Activated CD8-positive, alpha-beta T cell treated with anti-CD3 and anti-CD28 coated beads for 36 hours (primary cell): ENCODE measurements at regions not wholly inside any gene's neighbourhood (a gene's known extent, or its start where the extent isn't known, plus 50 kb on each side); places are given as distances from the start of the nearest gene placed in this dataset.

Experiments
- ATAC-seq: fragments of 200-7000 bp; cut with Tn5 transposase; one replicate; pipeline ENCODE4 v1.10.0; 2021; ENCODE audit warnings: mild to moderate bottlenecking, moderate library complexity
- CTCF ChIA-PET: fragments of 350-600 bp; sonication (Branson Sonifier 250); formaldehyde crosslinking; loops from one replicate; lab custom pipeline; 2021; ENCODE audit warnings: antibody characterized with exemption; lab: Charles Lee
- POLR2A ChIA-PET: fragments of 350-600 bp; sonication (Branson Sonifier 250); formaldehyde crosslinking; loops from one replicate; lab custom pipeline; 2021; ENCODE audit warnings: antibody characterized with exemption; lab: Charles Lee
- DNase-seq: peaks from one replicate; pipeline ENCODE4 v3.0.0-alpha.2; 2020
- H3K27ac Mint-ChIP-seq: one replicate; pipeline ENCODE4 v1.8.0; 2021; ENCODE audit warnings: mild to moderate bottlenecking, mixed read lengths
- H3K27me3 Mint-ChIP-seq: one replicate; pipeline ENCODE4 v1.8.0; 2021; ENCODE audit warnings: mixed read lengths
- H3K36me3 Mint-ChIP-seq: one replicate; pipeline ENCODE4 v1.8.0; 2021; ENCODE audit warnings: low read depth, mixed read lengths
- H3K4me1 Mint-ChIP-seq: one replicate; pipeline ENCODE4 v1.8.0; 2021; ENCODE audit warnings: low read depth, mixed read lengths
- H3K4me3 Mint-ChIP-seq: one replicate; pipeline ENCODE4 v1.8.0; 2021; ENCODE audit warnings: mild to moderate bottlenecking, moderate library complexity, mixed read lengths
- H3K9me3 Mint-ChIP-seq: one replicate; pipeline ENCODE4 v1.8.0; 2021; ENCODE audit warnings: mixed read lengths
- intact Hi-C: fragments of 100-400 bp; cut with micrococcal nuclease; formaldehyde crosslinking; loops from one replicate; pipeline ENCODE4 v1.10.0; 2022
- TF ChIP-seq, protein P1 (sequence below): fragments of 200-600 bp; IDR thresholded peaks from one replicate; pipeline ENCODE4 v1.8.0; 2022; ENCODE audit warnings: antibody characterized with exemption, mild to moderate bottlenecking

DNA sequence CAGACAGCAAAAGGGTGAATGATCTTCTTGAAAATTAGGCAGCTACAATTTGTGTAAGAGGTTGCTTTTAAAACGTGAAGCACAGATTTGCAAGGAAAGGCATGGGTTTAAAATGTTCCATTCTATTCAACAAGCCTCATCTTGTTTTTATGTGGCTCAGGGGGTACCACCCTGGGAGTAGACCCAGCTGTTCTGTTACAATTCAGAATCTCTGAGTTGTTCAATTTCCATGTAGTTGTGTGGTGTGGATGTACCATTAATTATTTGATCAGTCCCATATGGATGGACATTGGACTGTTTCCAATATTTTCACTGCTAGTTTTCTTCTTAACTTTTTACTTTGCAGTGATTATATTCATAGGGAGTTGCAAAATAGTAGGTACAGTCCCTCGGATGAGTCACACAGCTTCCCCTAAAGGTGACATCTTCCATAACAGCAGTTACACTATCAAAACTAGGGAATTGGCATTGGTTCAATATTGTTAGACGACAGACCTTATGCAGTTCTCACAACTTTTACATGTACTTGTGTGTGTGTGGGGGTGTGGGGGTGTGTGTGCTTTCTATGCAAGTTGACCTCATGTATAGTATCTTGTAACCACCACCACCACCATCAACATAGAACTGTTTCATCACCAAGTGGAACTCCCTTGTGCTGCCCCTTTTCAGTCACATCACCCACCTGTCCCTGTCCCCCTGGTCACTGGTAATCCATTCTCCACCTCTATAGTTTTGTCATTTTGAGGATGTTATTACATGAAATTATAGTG, 59.0 kb upstream of the CAPRIN2 start:
- ChIA-PET CTCF (interaction anchor here (1.0 to 1.5 kb wide), 3 partner anchors 10 to 34 kb away, joined by 3 to 4 read pairs (median 3); no protein-coding TSS in a partner anchor), POLR2A (interaction anchor here (0.6 kb wide), 1 partner anchor 502 kb away, joined by 3 read pairs; no protein-coding TSS in a partner anchor)
- H3K36me3 Mint-ChIP-seq = no peaks in the 10 kb centered on the region

DNA sequence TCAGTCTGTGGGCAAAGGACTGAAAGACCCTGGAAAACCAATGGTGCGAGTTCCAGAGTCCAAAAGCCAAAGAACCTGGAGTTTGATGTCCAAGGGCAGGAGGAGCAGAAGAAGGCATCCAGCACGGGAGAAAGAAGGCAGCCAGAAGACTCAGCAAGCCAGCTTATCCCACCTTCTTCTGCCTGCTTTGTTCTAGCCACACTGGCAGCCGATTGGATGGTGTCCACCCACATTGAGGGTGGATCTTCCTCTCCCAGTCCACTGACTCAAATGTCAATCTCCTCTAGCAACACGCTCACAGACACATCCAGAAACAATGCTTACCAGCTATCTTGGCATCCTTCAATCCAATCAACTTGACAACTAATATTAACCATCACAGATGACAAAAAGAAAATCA, 57.2 kb upstream of the CAPRIN2 start:
- TF ChIP-seq, protein P1, sequence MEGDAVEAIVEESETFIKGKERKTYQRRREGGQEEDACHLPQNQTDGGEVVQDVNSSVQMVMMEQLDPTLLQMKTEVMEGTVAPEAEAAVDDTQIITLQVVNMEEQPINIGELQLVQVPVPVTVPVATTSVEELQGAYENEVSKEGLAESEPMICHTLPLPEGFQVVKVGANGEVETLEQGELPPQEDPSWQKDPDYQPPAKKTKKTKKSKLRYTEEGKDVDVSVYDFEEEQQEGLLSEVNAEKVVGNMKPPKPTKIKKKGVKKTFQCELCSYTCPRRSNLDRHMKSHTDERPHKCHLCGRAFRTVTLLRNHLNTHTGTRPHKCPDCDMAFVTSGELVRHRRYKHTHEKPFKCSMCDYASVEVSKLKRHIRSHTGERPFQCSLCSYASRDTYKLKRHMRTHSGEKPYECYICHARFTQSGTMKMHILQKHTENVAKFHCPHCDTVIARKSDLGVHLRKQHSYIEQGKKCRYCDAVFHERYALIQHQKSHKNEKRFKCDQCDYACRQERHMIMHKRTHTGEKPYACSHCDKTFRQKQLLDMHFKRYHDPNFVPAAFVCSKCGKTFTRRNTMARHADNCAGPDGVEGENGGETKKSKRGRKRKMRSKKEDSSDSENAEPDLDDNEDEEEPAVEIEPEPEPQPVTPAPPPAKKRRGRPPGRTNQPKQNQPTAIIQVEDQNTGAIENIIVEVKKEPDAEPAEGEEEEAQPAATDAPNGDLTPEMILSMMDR = no peak
- CTCF ChIA-PET = interaction anchor here (1.0 kb wide), 1 partner anchor 175 kb away, joined by 3 read pairs; no protein-coding TSS in a partner anchor
- H3K27ac Mint-ChIP-seq = no peak overlapping the region
- POLR2A ChIA-PET = no interaction called here
- no peak for ATAC-seq
- intact Hi-C loops = no loop called here
- H3K4me1 Mint-ChIP-seq = no peaks in the 10 kb centered on the region
- DNase-seq = no peak
- no peak overlapping the region for H3K4me3 Mint-ChIP-seq
- no peaks in the 10 kb centered on the region for H3K9me3 Mint-ChIP-seq
- H3K27me3 Mint-ChIP-seq = peaks cover 34% of the 10 kb centered on the region
- H3K36me3 Mint-ChIP-seq = no peaks in the 10 kb centered on the region

More for the DNA sequence above, 59.0 kb upstream of the CAPRIN2 start:
- no peaks in the 10 kb centered on the region for H3K4me1 Mint-ChIP-seq
- intact Hi-C loops = no loop called here
- H3K27me3 Mint-ChIP-seq = peaks cover 41% of the 10 kb centered on the region
- no peak overlapping the region for H3K27ac Mint-ChIP-seq
- DNase-seq (peak; percentile 14), ATAC-seq (peak; percentile 64)
- TF ChIP-seq, protein P1 = no peak
- H3K4me3 Mint-ChIP-seq = no peak overlapping the region
- H3K9me3 Mint-ChIP-seq = no peaks in the 10 kb centered on the region

- no peak overlapping the region for H3K4me3 Mint-ChIP-seq
- no peak for DNase-seq
- POLR2A ChIA-PET = no interaction called here
- intact Hi-C loops = no loop called here
- peaks cover 27% of the 10 kb centered on the region for H3K27me3 Mint-ChIP-seq
- CTCF ChIA-PET = no interaction called here
- H3K36me3 Mint-ChIP-seq = no peaks in the 10 kb centered on the region
- TF ChIP-seq, protein P1 = no peak
- no peaks in the 10 kb centered on the region for H3K4me1 Mint-ChIP-seq
- H3K9me3 Mint-ChIP-seq = no peaks in the 10 kb centered on the region
- no peak for ATAC-seq
- H3K27ac Mint-ChIP-seq = no peak overlapping the region
Measured at GRCh38 chr12:30810918-30811317, 56.2 kb upstream of the CAPRIN2 start.

GRCh38 chr12:30807695-30808034, 52.9 kb upstream of the CAPRIN2 start:
- no peak overlapping the region for H3K4me3 Mint-ChIP-seq
- ChIA-PET CTCF (interaction anchor here (0.6 to 4.4 kb wide), 29 partner anchors 9 to 1490 kb away, joined by 3 to 31 read pairs (median 4); partner anchors contain the start of gene CAPRIN2), POLR2A (interaction anchor here (0.6 kb wide), 1 partner anchor 39 kb away, joined by 3 read pairs; no protein-coding TSS in a partner anchor)
- DNase-seq = no peak
- TF ChIP-seq, protein P1 = peak; percentile 2
- peaks cover 12% of the 10 kb centered on the region for H3K27me3 Mint-ChIP-seq
- intact Hi-C loops = loop anchor here (10.0 kb wide), 1 partner anchor 1253 kb away; no protein-coding TSS in a partner anchor
- no peak overlapping the region for H3K27ac Mint-ChIP-seq
- no peak for ATAC-seq
- H3K4me1 Mint-ChIP-seq = no peaks in the 10 kb centered on the region
- H3K9me3 Mint-ChIP-seq = no peaks in the 10 kb centered on the region
- no peaks in the 10 kb centered on the region for H3K36me3 Mint-ChIP-seq
